ENCODE measurements at regions not wholly inside any gene's neighbourhood (a gene's known extent, or its start where the extent isn't known, plus 50 kb on each side); places are given as distances from the start of the nearest gene placed in this dataset.

DNA sequence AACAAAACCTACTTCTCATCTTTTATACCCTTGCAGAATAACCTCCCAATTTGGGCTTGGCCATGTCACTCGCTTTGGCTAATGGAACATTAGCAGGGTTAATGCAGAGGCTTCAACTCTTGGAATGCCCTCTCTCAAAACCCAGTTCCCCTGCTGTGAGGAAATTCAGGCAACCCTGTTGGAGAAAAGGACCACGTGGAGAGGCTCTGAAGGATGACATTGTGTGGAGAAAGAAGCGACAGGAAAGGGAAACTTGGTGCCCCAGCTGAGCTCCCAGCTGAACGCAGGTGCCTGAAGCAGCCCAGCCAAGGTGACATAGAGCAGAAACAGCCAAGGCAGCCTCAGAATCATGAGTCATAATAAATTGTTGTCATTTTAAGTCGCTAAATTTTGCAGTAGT, 214.2 kb upstream of the GHITM start:
- no peak for DNase-seq (ENCODE audit: low read depth, low spot score)
- peaks cover 41% of the 10 kb centered on the region for H3K27me3 ChIP-seq (ENCODE audit: insufficient read depth, low read length)

DNA sequence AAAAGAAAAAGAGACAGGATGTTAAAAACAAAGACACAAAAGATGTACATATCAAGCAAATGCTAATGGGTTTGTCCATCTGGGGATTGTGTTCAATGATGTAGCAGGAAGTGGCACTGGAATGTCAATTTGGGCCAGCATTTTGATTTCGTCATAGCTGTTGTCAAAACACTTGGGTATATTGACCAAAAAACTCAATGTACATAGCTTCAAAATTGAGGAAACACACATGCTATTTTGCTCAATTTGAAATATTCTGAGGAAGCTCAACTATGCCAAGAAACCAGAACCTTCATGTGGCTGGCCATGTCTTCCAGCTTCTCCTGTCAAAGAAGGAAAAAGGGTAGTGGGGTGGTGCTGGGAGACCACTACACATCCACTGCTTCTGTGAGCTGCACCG, 212.7 kb upstream of the GHITM start:
- ChIA-PET POLR2A (no interaction called here), CTCF (no interaction called here), RAD21 (ENCODE audit: low non-redundant PET in 1 of 2, low total read pairs in 2 of 2, uncharacterized antibody in 2 of 2, unreplicated experiment in 2 of 2) (no interaction called here)
- Histone ChIP-seq H3K79me2 (ENCODE audit: insufficient read depth, low read length) (no peaks in the 10 kb centered on the region), H2AFZ (ENCODE audit: low read depth, low read length, poor library complexity, severe bottlenecking) (no peak overlapping the region), H3K9me2 (ENCODE audit: insufficient read depth) (no peaks in the 10 kb centered on the region), H3K9me3 (ENCODE audit: control insufficient read depth in 1 of 2, insufficient read depth in 1 of 2, low read depth in 1 of 2, low read length in 2 of 2) (no peaks in the 10 kb centered on the region), H3K36me3 (ENCODE audit: control insufficient read depth in 1 of 2, insufficient read depth in 2 of 2, low read length in 2 of 2) (no peaks in the 10 kb centered on the region), H3K4me2 (ENCODE audit: low read length) (no peak overlapping the region), H3K4me3 (replicated peaks in 1 of 2; ENCODE audit: low read depth in 1 of 2, low read length in 2 of 2) (no peak overlapping the region), H3K4me1 (ENCODE audit: control insufficient read depth in 1 of 2, insufficient read depth in 2 of 2, low read length in 2 of 2) (no peaks in the 10 kb centered on the region), H3K9ac (ENCODE audit: low read length) (no peak overlapping the region), H3K27ac (ENCODE audit: low read depth, low read length) (no peak overlapping the region), H4K20me1 (ENCODE audit: insufficient read depth) (no peaks in the 10 kb centered on the region), H3K27me3 (ENCODE audit: insufficient read depth, low read length) (peaks cover 46% of the 10 kb centered on the region)
- ATAC-seq (no peak), DNase-seq (ENCODE audit: low read depth, low spot score) (no peak)
- intact Hi-C loops (cut with micrococcal nuclease), result no loop called here
- no peak for TF ChIP-seq EGR1 (IDR thresholded peaks at IDR 0.05; ENCODE audit: low read depth)
- TF ChIP-seq SP1 (IDR thresholded peaks at IDR 0.05; ENCODE audit: low read depth), result no peak
- TF ChIP-seq EZH2phosphoT487 (IDR thresholded peaks at IDR 0.05; ENCODE audit: borderline replicate concordance), result no peak
- no peak for TF ChIP-seq CBX3 (IDR thresholded peaks at IDR 0.05; ENCODE audit: low read depth)
- no peak for TF ChIP-seq ZFX (IDR thresholded peaks at IDR 0.05)
- TF ChIP-seq RAD21 (IDR thresholded peaks at IDR 0.05; ENCODE audit: low read depth), result no peak
- TF ChIP-seq, protein P1, sequence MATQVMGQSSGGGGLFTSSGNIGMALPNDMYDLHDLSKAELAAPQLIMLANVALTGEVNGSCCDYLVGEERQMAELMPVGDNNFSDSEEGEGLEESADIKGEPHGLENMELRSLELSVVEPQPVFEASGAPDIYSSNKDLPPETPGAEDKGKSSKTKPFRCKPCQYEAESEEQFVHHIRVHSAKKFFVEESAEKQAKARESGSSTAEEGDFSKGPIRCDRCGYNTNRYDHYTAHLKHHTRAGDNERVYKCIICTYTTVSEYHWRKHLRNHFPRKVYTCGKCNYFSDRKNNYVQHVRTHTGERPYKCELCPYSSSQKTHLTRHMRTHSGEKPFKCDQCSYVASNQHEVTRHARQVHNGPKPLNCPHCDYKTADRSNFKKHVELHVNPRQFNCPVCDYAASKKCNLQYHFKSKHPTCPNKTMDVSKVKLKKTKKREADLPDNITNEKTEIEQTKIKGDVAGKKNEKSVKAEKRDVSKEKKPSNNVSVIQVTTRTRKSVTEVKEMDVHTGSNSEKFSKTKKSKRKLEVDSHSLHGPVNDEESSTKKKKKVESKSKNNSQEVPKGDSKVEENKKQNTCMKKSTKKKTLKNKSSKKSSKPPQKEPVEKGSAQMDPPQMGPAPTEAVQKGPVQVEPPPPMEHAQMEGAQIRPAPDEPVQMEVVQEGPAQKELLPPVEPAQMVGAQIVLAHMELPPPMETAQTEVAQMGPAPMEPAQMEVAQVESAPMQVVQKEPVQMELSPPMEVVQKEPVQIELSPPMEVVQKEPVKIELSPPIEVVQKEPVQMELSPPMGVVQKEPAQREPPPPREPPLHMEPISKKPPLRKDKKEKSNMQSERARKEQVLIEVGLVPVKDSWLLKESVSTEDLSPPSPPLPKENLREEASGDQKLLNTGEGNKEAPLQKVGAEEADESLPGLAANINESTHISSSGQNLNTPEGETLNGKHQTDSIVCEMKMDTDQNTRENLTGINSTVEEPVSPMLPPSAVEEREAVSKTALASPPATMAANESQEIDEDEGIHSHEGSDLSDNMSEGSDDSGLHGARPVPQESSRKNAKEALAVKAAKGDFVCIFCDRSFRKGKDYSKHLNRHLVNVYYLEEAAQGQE (IDR thresholded peaks at IDR 0.05; ENCODE audit: low read depth), result no peak
- TF ChIP-seq, protein P2, sequence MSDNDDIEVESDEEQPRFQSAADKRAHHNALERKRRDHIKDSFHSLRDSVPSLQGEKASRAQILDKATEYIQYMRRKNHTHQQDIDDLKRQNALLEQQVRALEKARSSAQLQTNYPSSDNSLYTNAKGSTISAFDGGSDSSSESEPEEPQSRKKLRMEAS (IDR thresholded peaks at IDR 0.05), result no peak
- no TSS peak for BruUV-seq (replicated peaks)

More for the DNA sequence above, 214.2 kb upstream of the GHITM start:
- H3K9me2 ChIP-seq (ENCODE audit: insufficient read depth), result no peaks in the 10 kb centered on the region
- ChIA-PET RAD21 (ENCODE audit: low non-redundant PET in 1 of 2, low total read pairs in 2 of 2, uncharacterized antibody in 2 of 2, unreplicated experiment in 2 of 2) (no interaction called here), POLR2A (no interaction called here), CTCF (no interaction called here)
- H4K20me1 ChIP-seq (ENCODE audit: insufficient read depth), result no peaks in the 10 kb centered on the region
- intact Hi-C loops (cut with micrococcal nuclease), result no loop called here
- H3K4me2 ChIP-seq (ENCODE audit: low read length), result no peak overlapping the region
- no peak overlapping the region for H3K9ac ChIP-seq (ENCODE audit: low read length)
- H3K4me1 ChIP-seq (ENCODE audit: control insufficient read depth in 1 of 2, insufficient read depth in 2 of 2, low read length in 2 of 2), result no peaks in the 10 kb centered on the region
- no peak overlapping the region for H2AFZ ChIP-seq (ENCODE audit: low read depth, low read length, poor library complexity, severe bottlenecking)
- no peaks in the 10 kb centered on the region for H3K9me3 ChIP-seq (ENCODE audit: control insufficient read depth in 1 of 2, insufficient read depth in 1 of 2, low read depth in 1 of 2, low read length in 2 of 2)
- H3K4me3 ChIP-seq (replicated peaks in 1 of 2; ENCODE audit: low read depth in 1 of 2, low read length in 2 of 2), result no peak overlapping the region
- BruUV-seq (replicated peaks), result no TSS peak
- ATAC-seq, result no peak
- no peaks in the 10 kb centered on the region for H3K36me3 ChIP-seq (ENCODE audit: control insufficient read depth in 1 of 2, insufficient read depth in 2 of 2, low read length in 2 of 2)
- H3K27ac ChIP-seq (ENCODE audit: low read depth, low read length), result no peak overlapping the region
- H3K79me2 ChIP-seq (ENCODE audit: insufficient read depth, low read length), result no peaks in the 10 kb centered on the region
- TF ChIP-seq EZH2 (IDR thresholded peaks at IDR 0.05) (no peak), CBX3 (IDR thresholded peaks at IDR 0.05; ENCODE audit: low read depth) (no peak), EGR1 (IDR thresholded peaks at IDR 0.05; ENCODE audit: low read depth) (no peak), EZH2phosphoT487 (IDR thresholded peaks at IDR 0.05; ENCODE audit: borderline replicate concordance) (no peak), CEBPB (IDR thresholded peaks at IDR 0.05; ENCODE audit: low read depth) (no peak)
- TF ChIP-seq, protein P3, sequence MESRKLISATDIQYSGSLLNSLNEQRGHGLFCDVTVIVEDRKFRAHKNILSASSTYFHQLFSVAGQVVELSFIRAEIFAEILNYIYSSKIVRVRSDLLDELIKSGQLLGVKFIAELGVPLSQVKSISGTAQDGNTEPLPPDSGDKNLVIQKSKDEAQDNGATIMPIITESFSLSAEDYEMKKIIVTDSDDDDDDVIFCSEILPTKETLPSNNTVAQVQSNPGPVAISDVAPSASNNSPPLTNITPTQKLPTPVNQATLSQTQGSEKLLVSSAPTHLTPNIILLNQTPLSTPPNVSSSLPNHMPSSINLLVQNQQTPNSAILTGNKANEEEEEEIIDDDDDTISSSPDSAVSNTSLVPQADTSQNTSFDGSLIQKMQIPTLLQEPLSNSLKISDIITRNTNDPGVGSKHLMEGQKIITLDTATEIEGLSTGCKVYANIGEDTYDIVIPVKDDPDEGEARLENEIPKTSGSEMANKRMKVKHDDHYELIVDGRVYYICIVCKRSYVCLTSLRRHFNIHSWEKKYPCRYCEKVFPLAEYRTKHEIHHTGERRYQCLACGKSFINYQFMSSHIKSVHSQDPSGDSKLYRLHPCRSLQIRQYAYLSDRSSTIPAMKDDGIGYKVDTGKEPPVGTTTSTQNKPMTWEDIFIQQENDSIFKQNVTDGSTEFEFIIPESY (IDR thresholded peaks at IDR 0.05; ENCODE audit: extremely low read depth, insufficient replicate concordance, low read length), result no peak

Measured in HCT116 (cell line).